CD14-positive monocyte (primary cell): ENCODE measurements at regions not wholly inside any gene's neighbourhood (a gene's known extent, or its start where the extent isn't known, plus 50 kb on each side); places are given as distances from the start of the nearest gene placed in this dataset.

Experiments
- DNase-seq, 3 donors: peaks; one replicate each; pipeline ENCODE4 v3.0.0-alpha.2; 2011 to 2022
- H2AFZ ChIP-seq: 2 replicates; pipeline ENCODE4 v1.6.0; 2012; ENCODE audit warnings: mild to moderate bottlenecking, low read depth, low read length, inconsistent platforms; ENCODE audit not compliant: insufficient read depth, poor library complexity, severe bottlenecking
- H3K27ac ChIP-seq, 2 donors: 1 replicate in 1 of 2; 2 replicates in 1 of 2; pipeline ENCODE4 v1.5.1; 2012 to 2013; ENCODE audit warnings: low read length in 2 of 2, control low read depth in 1 of 2, inconsistent platforms in 1 of 2, low read depth in 1 of 2, mild to moderate bottlenecking in 1 of 2
- H3K27me3 ChIP-seq, 2 donors: one replicate each; pipeline versions ENCODE4 v1.6.0 to v1.6.1; 2011 to 2013; ENCODE audit warnings: low read length in 2 of 2; ENCODE audit not compliant: control insufficient read depth in 2 of 2, insufficient read depth in 2 of 2
- H3K36me3 ChIP-seq, 2 donors: replicated peaks in 1 of 2; 1 replicate in 1 of 2; 2 replicates in 1 of 2; pipeline versions ENCODE4 v1.5.1 to v1.6.1; 2012 to 2013; ENCODE audit warnings: low read length in 2 of 2, control low read depth in 1 of 2, inconsistent platforms in 1 of 2, mild to moderate bottlenecking in 1 of 2; ENCODE audit not compliant: insufficient read depth in 2 of 2, control insufficient read depth in 1 of 2
- H3K4me1 ChIP-seq, 2 donors: 1 replicate in 1 of 2; 2 replicates in 1 of 2; pipeline versions ENCODE4 v1.5.1 to v1.6.1; 2012 to 2013; ENCODE audit warnings: low read length in 2 of 2, control low read depth in 1 of 2, inconsistent platforms in 1 of 2, mild to moderate bottlenecking in 1 of 2, moderate library complexity in 1 of 2; ENCODE audit not compliant: insufficient read depth in 2 of 2, control insufficient read depth in 1 of 2
- H3K4me2 ChIP-seq: replicated peaks from 2 replicates; pipeline ENCODE3; 2012; ENCODE audit warnings: low read length, moderate library complexity, mild to moderate bottlenecking; ENCODE audit not compliant: poor library complexity, severe bottlenecking; ENCODE audit errors: extremely low read depth
- H3K4me3 ChIP-seq, 3 experiments: fragments of 200-600 bp in 1 of 3; sonication (generic) in 1 of 3; replicated peaks in 1 of 3; 1 replicate in 2 of 3; 2 replicates in 1 of 3; pipeline ENCODE4 v1.5.1; 2011 to 2013; ENCODE audit warnings: low read length in 3 of 3, mild to moderate bottlenecking in 3 of 3, control low read depth in 2 of 3, low read depth in 2 of 3, inconsistent platforms in 1 of 3, moderate library complexity in 1 of 3
- H3K79me2 ChIP-seq: 2 replicates; pipeline ENCODE4 v1.6.0; 2012; ENCODE audit warnings: mild to moderate bottlenecking, control low read depth, inconsistent platforms, low read length, moderate library complexity; ENCODE audit not compliant: insufficient read depth
- H3K9ac ChIP-seq: 2 replicates; pipeline ENCODE4 v1.6.0; 2017; ENCODE audit warnings: low read length, mild to moderate bottlenecking; ENCODE audit not compliant: insufficient read depth, poor library complexity, severe bottlenecking
- H3K9me3 ChIP-seq, 2 donors: replicated peaks in 1 of 2; 1 replicate in 1 of 2; 2 replicates in 1 of 2; pipeline versions ENCODE4 v1.5.1 to v1.6.1; 2012 to 2013; ENCODE audit warnings: low read length in 2 of 2, control low read depth in 1 of 2; ENCODE audit not compliant: control insufficient read depth in 1 of 2, insufficient read depth in 1 of 2
- H4K20me1 ChIP-seq: 2 replicates; pipeline ENCODE4 v1.6.0; 2012; ENCODE audit warnings: mild to moderate bottlenecking, low read length, control low read depth, moderate library complexity; ENCODE audit not compliant: insufficient read depth
- H3K27ac Mint-ChIP-seq, 7 donors: one replicate each; pipeline ENCODE4 v1.8.0; 2020; ENCODE audit warnings: mild to moderate bottlenecking in 7 of 7, mixed read lengths in 7 of 7, moderate library complexity in 6 of 7, inconsistent platforms in 2 of 7
- H3K27me3 Mint-ChIP-seq, 3 donors: one replicate each; pipeline ENCODE4 v1.8.0; 2021 to 2022; ENCODE audit warnings: low read depth in 3 of 3, mild to moderate bottlenecking in 3 of 3, mixed read lengths in 3 of 3, moderate library complexity in 3 of 3, inconsistent platforms in 1 of 3
- H3K36me3 Mint-ChIP-seq, 2 donors: one replicate each; pipeline ENCODE4 v1.8.0; 2020; ENCODE audit warnings: mixed read lengths in 2 of 2, inconsistent platforms in 1 of 2, mild to moderate bottlenecking in 1 of 2
- H3K4me1 Mint-ChIP-seq: one replicate; pipeline ENCODE4 v1.8.0; 2020; ENCODE audit warnings: mild to moderate bottlenecking, mixed read lengths
- H3K4me3 Mint-ChIP-seq, 2 donors: one replicate each; pipeline ENCODE4 v1.8.0; 2020; ENCODE audit warnings: mild to moderate bottlenecking in 2 of 2, mixed read lengths in 2 of 2, moderate library complexity in 1 of 2
- H3K9me3 Mint-ChIP-seq, 7 donors: one replicate each; pipeline ENCODE4 v1.8.0; 2020 to 2022; ENCODE audit warnings: mixed read lengths in 7 of 7, mild to moderate bottlenecking in 6 of 7, moderate library complexity in 6 of 7, inconsistent platforms in 2 of 7
- CTCF ChIP-seq: fragments of 200-600 bp; IDR thresholded peaks from one replicate; pipeline ENCODE4 v1.8.0; 2022; ENCODE audit warnings: antibody characterized with exemption, mild to moderate bottlenecking
- WGBS: methylation state at CpG from one replicate; pipeline ENCODE4 v1.1.5; 2013; ENCODE audit warnings: missing lambda C conversion rate; ENCODE audit not compliant: insufficient coverage; 5-methylcytosine and 5-hydroxymethylcytosine counted together
- intact Hi-C, 2 donors: fragments of 100-400 bp; cut with micrococcal nuclease; formaldehyde crosslinking; loops; one replicate each; pipeline versions ENCODE4 v1.15.0 to v1.15.1; 2023

GRCh38 chr7:114761973-114762372 lies 159.9 kb upstream of the MDFIC start:
- no peak overlapping the region for H3K4me3 ChIP-seq
- peaks cover 0 to 3% of the 10 kb centered on the region in 2 donors for H3K9me3 ChIP-seq
- H3K27ac Mint-ChIP-seq: no peak overlapping the region
- H3K9ac ChIP-seq: no peak overlapping the region
- H3K36me3 ChIP-seq: no peaks in the 10 kb centered on the region
- no peak overlapping the region for H3K4me3 Mint-ChIP-seq
- WGBS: no CpG with 5 or more reads among the region's 2 CpGs
- no peaks in the 10 kb centered on the region for H3K79me2 ChIP-seq
- H3K27me3 ChIP-seq: no peaks in the 10 kb centered on the region
- H3K27ac ChIP-seq: no peak overlapping the region
- no peak for DNase-seq
- H3K4me1 Mint-ChIP-seq: no peaks in the 10 kb centered on the region
- H2AFZ ChIP-seq: no peak overlapping the region
- peaks cover 0 to 7% (median 4%) of the 10 kb centered on the region in 7 donors for H3K9me3 Mint-ChIP-seq
- no peaks in the 10 kb centered on the region for H3K4me1 ChIP-seq
- intact Hi-C loops: no loop called here
- H3K4me2 ChIP-seq: no peak overlapping the region
- H4K20me1 ChIP-seq: no peaks in the 10 kb centered on the region
- peaks cover 2 to 3% (median 3%) of the 10 kb centered on the region in 3 donors for H3K27me3 Mint-ChIP-seq
- no peak for TF ChIP-seq CTCF
- H3K36me3 Mint-ChIP-seq: no peaks in the 10 kb centered on the region

GRCh38 chr7:114765331-114766040 lies 156.4 kb upstream of the MDFIC start:
- Histone ChIP-seq H3K4me1 (no peaks in the 10 kb centered on the region), H4K20me1 (no peaks in the 10 kb centered on the region), H3K79me2 (no peaks in the 10 kb centered on the region), H3K4me3 (no peak overlapping the region), H3K9me3 (peaks cover 0 to 3% of the 10 kb centered on the region in 2 donors), H2AFZ (no peak overlapping the region), H3K27ac (no peak overlapping the region), H3K36me3 (no peaks in the 10 kb centered on the region), H3K4me2 (no peak overlapping the region), H3K9ac (no peak overlapping the region), H3K27me3 (no peaks in the 10 kb centered on the region)
- H3K36me3 Mint-ChIP-seq: no peaks in the 10 kb centered on the region
- peaks cover 0 to 3% (median 0%) of the 10 kb centered on the region in 7 donors for H3K9me3 Mint-ChIP-seq
- H3K4me1 Mint-ChIP-seq: no peaks in the 10 kb centered on the region
- no peak for TF ChIP-seq CTCF
- H3K4me3 Mint-ChIP-seq: no peak overlapping the region
- no CpG with 5 or more reads among the region's 2 CpGs for WGBS
- no peak overlapping the region for H3K27ac Mint-ChIP-seq
- intact Hi-C loops: no loop called here
- peaks cover 0 to 2% (median 0%) of the 10 kb centered on the region in 3 donors for H3K27me3 Mint-ChIP-seq
- DNase-seq: no peak
